ENCODE measurements at regions not wholly inside any gene's neighbourhood (a gene's known extent, or its start where the extent isn't known, plus 50 kb on each side); places are given as distances from the start of the nearest gene placed in this dataset.
"Not testable (repeated sequence)": the region's sequence is repeated elsewhere in the genome, so short reads cannot be mapped to it uniquely, and the experiment has no call there.

GRCh38 chr10:42232955-42233354 lies 405.4 kb downstream of the ZNF33B start:
- TF ChIP-seq EZH2 (IDR thresholded peaks at IDR 0.05; ENCODE audit: low read length, missing control alignments); CTCF (conservative IDR thresholded peaks at IDR 0.05 in 1 of 2, IDR thresholded peaks at IDR 0.05 in 1 of 2; ENCODE audit: low read depth in 1 of 2, low read length in 2 of 2): not testable (repeated sequence)

Measured in fibroblast of lung (primary cell).